ENCODE measurements at regions not wholly inside any gene's neighbourhood (a gene's known extent, or its start where the extent isn't known, plus 50 kb on each side); places are given as distances from the start of the nearest gene placed in this dataset.
"Not testable (repeated sequence)": the region's sequence is repeated elsewhere in the genome, so short reads cannot be mapped to it uniquely, and the experiment has no call there.

GRCh38 chr2:138928374-138929021 lies 148.3 kb upstream of the NXPH2 start:
- DNase-seq (ENCODE audit: low spot score), result no peak

- no peak for DNase-seq (ENCODE audit: low spot score)
These were observed 142.9 kb upstream of the NXPH2 start for GRCh38 chr2:138922973-138923563.

GRCh38 chr2:138919120-138919747 lies 139.0 kb upstream of the NXPH2 start:
- DNase-seq (ENCODE audit: low spot score), result no peak

GRCh38 chr2:138910427-138910826 lies 130.2 kb upstream of the NXPH2 start:
- no peak for DNase-seq (ENCODE audit: low spot score)

- no peak for DNase-seq (ENCODE audit: low spot score)
These were observed 126.4 kb upstream of the NXPH2 start for GRCh38 chr2:138906549-138906948.

DNA sequence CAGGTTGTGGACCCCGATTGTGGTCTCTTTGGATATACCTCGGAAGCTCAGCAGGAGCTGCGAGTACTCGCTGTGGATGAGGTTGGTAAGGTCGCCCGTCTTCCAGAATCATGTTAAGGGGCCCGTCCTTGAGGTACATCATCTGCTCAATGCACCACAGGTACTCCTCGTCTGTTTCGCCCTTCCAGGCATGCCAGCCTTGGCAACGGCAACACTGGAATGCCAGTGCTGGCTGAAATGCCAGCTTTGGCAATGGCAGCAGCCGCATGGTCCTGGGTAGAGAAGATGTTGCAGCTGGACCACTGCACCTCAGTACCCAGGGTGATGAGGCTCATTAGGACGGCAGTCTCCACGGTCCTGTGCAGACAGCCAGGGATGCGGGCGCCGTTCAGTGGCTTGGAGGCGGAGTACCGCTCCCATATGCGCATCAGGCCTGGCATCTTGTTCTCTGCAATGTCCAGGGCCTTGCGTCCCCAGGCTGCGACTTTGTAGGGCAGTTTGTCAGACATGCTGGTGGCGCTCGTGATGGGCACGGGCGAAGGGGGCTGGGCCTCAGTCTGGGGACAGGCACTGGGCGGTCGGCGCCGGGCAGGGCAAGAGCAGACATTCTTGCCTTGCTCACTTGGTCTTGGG lies 122.2 kb upstream of the NXPH2 start:
- no peak for DNase-seq (ENCODE audit: low spot score)

- no peak for DNase-seq (ENCODE audit: low spot score)
These were observed 121.3 kb upstream of the NXPH2 start for GRCh38 chr2:138901530-138901929.

DNA sequence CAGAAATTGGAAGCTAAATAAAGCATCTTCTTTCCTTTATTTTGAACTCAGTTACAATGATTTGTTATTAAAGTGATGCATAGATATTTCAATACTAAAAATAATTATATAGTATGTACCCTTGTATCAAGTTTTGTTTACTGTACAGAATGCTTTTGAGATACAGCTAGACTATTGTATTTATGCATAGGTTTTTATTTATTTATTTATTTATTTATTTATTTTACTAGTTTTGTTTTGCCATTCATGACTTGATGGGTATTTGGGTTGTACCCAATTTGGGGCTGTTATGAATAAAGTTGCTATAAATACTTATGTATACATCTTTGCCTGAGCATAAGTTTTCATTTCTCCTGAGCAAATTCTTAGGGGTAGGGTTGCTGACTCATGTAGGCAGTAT lies 118.7 kb upstream of the NXPH2 start:
- no peak for DNase-seq (ENCODE audit: low spot score)

DNA sequence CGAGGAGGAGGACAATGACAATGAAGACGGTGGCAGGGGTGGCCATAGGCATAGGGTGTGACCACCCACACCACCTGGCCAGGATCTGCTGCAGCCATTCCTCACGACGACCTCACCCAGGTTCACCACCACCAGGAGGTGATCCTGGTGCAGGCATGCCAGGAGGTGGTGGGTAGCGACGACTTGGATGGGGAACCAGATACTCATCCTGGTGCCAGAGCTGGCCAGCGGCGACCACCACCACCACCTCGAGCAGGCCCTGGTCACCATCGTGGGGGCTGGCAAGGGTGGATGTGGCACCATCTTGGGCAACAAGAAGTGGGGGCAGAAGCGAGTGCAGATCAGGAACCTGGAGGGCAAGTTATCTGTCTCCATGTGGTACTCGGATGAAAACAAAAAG lies 117.1 kb upstream of the NXPH2 start:
- no peak for DNase-seq (ENCODE audit: low spot score)

- DNase-seq (ENCODE audit: low spot score), result no peak
These were observed 113.6 kb upstream of the NXPH2 start for GRCh38 chr2:138893746-138894145.

GRCh38 chr2:138881126-138881525 lies 100.9 kb upstream of the NXPH2 start:
- no peak for DNase-seq (ENCODE audit: low spot score)

- DNase-seq (ENCODE audit: low spot score), result no peak
These were observed 99.7 kb upstream of the NXPH2 start for GRCh38 chr2:138879931-138880330.

DNA sequence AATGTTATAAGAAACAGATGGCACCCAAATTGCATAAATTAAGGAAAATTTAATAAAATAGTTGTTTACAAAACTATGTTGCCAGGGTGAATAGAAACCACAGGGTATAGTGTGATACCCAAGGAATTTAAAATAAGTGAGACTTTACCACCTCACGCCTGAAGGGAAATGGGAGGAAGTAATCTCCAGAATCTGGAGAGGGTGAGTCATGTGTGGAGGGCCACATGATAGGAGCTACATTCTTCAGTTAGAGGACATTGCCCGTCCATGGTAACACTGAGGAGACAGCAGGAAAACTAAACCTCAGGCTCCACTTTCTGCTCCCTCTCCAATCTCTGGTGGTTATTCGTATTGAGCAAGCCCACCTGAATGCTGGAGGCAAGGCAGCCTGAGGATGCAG lies 97.2 kb upstream of the NXPH2 start:
- DNase-seq (ENCODE audit: low spot score), result no peak

- no peak for DNase-seq (ENCODE audit: low spot score)
These were observed 94.1 kb upstream of the NXPH2 start for GRCh38 chr2:138874251-138874650.

DNA sequence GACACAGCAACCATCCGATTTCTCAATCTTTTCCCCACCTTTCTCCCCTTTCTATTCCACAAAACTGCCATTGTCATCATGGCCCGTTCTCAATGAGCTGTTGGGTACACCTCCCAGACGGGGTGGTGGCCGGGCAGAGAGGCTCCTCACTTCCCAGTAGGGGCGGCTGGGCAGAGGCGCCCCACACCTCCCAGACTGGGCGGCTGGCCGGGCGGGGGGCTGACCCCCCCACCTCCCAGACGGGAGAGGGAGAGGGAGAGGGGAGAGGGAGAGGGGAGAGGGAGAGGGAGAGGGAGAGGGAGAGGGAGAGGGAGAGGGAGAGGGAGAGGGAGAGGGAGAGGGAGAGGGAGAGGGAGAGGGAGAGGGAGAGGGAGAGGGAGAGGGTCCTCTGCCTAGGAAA lies 91.9 kb upstream of the NXPH2 start:
- DNase-seq (ENCODE audit: low spot score), result not testable (repeated sequence)

- DNase-seq (ENCODE audit: low spot score), result no peak
These were observed 91.1 kb upstream of the NXPH2 start for GRCh38 chr2:138871312-138871711.

DNA sequence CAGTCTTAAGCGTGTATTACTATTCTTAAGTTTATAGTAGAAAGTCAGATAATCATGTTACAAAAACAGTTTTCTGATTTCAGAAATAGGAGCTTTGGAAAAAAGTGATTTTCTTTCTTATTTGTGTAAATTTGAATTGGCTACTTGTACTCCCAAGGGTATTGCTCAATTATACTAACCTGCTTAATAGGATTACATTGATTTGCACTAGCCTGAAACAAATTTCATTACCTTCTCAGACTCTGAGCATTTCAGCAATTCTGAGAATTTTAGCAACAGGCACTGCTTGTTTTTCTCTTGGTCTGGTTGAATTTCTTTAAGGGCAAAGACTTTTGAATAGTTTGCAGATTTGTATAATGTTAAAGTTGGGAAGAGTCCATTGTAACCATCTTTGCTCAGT lies 87.2 kb upstream of the NXPH2 start:
- no peak for DNase-seq (ENCODE audit: low spot score)

DNA sequence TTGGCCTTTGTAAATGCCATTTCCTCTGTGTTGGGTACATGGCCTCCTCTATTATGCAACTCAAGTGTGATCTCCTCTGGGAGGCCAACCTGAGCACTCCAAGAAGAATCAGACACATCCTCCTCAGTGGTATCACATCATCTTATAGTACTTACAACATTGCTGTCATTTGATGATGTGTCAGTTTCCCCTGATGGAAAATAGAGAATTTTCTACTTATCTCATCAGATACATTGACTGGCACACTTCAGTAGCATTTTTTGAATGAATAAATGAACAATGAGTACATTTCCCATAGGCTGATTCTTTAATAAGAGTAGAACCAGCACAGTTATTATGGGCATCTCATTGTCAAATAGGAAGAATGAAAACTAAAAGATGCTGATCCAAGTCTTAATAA lies 86.6 kb upstream of the NXPH2 start:
- DNase-seq (ENCODE audit: low spot score), result no peak

GRCh38 chr2:138853761-138854160 lies 73.6 kb upstream of the NXPH2 start:
- no peak for DNase-seq (ENCODE audit: low spot score)

DNA sequence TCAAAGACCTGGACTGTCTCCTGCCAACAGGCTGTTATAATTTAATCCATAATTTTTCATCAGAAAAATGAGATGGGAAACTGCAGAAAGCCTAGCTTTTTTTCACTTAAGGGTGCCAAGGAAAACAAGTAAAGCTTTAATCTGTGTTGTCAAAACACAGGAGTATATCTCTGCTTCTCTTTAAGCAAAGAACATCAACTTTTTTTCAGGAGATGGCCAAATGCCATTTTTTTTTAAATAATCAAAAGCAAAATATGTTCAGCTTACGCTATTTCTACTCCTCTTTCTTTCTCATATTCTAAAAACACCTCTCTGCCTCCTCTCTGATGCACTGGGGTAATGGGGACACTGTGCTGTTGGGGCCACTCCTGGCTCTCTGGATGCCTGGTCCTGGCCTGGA lies 73.1 kb upstream of the NXPH2 start:
- DNase-seq (ENCODE audit: low spot score), result no peak

DNA sequence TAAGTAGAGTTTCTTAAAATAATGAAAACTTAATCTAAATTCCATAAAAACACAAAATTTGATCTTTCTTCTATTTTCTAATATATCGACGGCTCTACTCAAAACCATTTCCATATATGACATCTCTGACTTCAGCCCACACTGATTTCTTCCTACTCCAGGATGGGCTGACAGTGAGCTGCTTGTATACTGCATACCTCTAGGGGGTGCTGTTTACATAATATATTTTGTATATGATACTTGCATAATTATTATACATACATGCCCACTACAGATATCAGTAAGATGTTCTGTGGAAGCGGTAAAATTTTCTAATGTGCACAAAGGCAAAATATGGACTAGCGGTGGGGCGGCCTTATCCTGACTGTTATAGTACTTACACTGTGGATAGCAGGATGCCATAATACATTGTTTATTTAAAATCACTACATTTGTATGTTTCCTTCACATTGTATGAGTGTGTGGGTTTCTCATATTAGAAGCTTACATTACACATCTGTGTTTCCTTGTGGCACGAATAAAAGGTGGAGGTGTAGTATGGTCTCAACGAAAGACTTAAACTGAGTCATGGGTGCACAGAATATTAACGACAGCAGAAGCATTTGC lies 66.1 kb upstream of the NXPH2 start:
- DNase-seq (ENCODE audit: low spot score), result peak; percentile 23

DNA sequence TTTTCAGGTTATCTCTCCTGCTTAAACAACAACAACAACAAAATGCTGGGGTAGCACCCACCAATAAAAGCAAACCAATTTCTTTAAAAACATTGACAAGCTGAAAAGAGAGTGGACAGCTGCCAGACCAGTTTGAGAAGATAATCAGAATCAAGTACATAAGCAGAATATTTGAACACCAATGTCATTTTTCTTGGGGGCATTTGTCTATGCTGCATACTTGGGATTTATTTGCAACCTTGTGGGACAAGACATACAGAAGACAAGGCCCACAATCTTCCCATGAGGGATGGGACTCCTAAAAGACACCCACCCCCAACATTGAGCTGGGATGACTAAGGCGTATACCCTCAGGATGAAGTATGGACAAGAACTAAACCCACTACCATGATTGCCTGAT lies 62.2 kb upstream of the NXPH2 start:
- no peak for DNase-seq (ENCODE audit: low spot score)

- no peak for DNase-seq (ENCODE audit: low spot score)
These were observed 61.3 kb upstream of the NXPH2 start for GRCh38 chr2:138841459-138841858.

Measured in HuH-7 (cell line).